GM12878 (cell line): ENCODE measurements at regions not wholly inside any gene's neighbourhood (a gene's known extent, or its start where the extent isn't known, plus 50 kb on each side); places are given as distances from the start of the nearest gene placed in this dataset.

Experiments used
- CHD1 ChIP-seq: IDR thresholded peaks from 2 replicates; pipeline ENCODE4 v1.6.1; 2012; ENCODE audit warnings: low read depth, low read length, improper control_type of control experiment
- RELB ChIP-seq: fragments of 450-650 bp; IDR thresholded peaks from 2 replicates; pipeline ENCODE4 v1.6.1; 2017; ENCODE audit warnings: low read depth, mild to moderate bottlenecking, moderate library complexity
- STAT1 ChIP-seq: fragments of 450-650 bp; conservative IDR thresholded peaks from 2 replicates; pipeline ENCODE4 v1.6.1; 2014; ENCODE audit warnings: antibody characterized with exemption, mild to moderate bottlenecking
- TF ChIP-seq, protein P1 (sequence below): IDR thresholded peaks from 2 replicates; pipeline ENCODE4 v1.6.1; 2012; ENCODE audit warnings: improper control_type of control experiment, low read depth, low read length; ENCODE audit not compliant: insufficient replicate concordance
- TF ChIP-seq, protein P2 (sequence below): fragments of 450-650 bp; formaldehyde crosslinking; IDR thresholded peaks from 2 replicates; pipeline ENCODE4 v1.5.0; 2022; ENCODE audit warnings: mild to moderate bottlenecking, missing genetic modification characterization

DNA sequence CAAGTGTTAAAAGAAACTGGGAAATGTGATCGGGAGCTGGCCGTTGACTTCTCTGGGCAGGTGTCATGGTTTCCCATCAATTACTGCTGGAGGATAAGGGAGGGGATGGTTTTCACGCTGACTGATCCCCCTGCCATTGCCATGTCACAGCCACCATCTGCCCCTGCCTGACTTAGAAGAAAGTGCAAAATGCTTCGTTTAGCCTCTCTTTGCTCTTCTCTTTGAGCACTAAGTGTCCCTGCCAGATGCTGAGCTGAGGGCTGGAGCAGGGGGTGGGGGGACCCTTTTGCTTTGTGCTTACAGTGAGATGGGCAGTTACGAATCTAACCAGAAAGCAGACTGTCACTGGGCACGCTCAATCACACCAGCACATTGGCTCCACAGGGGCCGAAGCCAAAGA is 138.4 kb upstream of the ALDH1B1 start (continued):
- TF ChIP-seq, protein P1, sequence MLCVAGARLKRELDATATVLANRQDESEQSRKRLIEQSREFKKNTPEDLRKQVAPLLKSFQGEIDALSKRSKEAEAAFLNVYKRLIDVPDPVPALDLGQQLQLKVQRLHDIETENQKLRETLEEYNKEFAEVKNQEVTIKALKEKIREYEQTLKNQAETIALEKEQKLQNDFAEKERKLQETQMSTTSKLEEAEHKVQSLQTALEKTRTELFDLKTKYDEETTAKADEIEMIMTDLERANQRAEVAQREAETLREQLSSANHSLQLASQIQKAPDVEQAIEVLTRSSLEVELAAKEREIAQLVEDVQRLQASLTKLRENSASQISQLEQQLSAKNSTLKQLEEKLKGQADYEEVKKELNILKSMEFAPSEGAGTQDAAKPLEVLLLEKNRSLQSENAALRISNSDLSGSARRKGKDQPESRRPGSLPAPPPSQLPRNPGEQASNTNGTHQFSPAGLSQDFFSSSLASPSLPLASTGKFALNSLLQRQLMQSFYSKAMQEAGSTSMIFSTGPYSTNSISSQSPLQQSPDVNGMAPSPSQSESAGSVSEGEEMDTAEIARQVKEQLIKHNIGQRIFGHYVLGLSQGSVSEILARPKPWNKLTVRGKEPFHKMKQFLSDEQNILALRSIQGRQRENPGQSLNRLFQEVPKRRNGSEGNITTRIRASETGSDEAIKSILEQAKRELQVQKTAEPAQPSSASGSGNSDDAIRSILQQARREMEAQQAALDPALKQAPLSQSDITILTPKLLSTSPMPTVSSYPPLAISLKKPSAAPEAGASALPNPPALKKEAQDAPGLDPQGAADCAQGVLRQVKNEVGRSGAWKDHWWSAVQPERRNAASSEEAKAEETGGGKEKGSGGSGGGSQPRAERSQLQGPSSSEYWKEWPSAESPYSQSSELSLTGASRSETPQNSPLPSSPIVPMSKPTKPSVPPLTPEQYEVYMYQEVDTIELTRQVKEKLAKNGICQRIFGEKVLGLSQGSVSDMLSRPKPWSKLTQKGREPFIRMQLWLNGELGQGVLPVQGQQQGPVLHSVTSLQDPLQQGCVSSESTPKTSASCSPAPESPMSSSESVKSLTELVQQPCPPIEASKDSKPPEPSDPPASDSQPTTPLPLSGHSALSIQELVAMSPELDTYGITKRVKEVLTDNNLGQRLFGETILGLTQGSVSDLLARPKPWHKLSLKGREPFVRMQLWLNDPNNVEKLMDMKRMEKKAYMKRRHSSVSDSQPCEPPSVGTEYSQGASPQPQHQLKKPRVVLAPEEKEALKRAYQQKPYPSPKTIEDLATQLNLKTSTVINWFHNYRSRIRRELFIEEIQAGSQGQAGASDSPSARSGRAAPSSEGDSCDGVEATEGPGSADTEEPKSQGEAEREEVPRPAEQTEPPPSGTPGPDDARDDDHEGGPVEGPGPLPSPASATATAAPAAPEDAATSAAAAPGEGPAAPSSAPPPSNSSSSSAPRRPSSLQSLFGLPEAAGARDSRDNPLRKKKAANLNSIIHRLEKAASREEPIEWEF: no peak
- TF ChIP-seq STAT1 (no peak), RELB (no peak), CHD1 (no peak)
- TF ChIP-seq, protein P2, sequence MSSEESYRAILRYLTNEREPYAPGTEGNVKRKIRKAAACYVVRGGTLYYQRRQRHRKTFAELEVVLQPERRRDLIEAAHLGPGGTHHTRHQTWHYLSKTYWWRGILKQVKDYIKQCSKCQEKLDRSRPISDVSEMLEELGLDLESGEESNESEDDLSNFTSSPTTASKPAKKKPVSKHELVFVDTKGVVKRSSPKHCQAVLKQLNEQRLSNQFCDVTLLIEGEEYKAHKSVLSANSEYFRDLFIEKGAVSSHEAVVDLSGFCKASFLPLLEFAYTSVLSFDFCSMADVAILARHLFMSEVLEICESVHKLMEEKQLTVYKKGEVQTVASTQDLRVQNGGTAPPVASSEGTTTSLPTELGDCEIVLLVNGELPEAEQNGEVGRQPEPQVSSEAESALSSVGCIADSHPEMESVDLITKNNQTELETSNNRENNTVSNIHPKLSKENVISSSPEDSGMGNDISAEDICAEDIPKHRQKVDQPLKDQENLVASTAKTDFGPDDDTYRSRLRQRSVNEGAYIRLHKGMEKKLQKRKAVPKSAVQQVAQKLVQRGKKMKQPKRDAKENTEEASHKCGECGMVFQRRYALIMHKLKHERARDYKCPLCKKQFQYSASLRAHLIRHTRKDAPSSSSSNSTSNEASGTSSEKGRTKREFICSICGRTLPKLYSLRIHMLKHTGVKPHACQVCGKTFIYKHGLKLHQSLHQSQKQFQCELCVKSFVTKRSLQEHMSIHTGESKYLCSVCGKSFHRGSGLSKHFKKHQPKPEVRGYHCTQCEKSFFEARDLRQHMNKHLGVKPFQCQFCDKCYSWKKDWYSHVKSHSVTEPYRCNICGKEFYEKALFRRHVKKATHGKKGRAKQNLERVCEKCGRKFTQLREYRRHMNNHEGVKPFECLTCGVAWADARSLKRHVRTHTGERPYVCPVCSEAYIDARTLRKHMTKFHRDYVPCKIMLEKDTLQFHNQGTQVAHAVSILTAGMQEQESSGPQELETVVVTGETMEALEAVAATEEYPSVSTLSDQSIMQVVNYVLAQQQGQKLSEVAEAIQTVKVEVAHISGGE (CRISPR knock-in tag): no peak
- TF ChIP-seq, all 136 proteins: peak for 0
